ENCODE measurements at regions not wholly inside any gene's neighbourhood (a gene's known extent, or its start where the extent isn't known, plus 50 kb on each side); places are given as distances from the start of the nearest gene placed in this dataset.

- Histone ChIP-seq H3K4me2 (no peak overlapping the region), H3K4me3 (no peak overlapping the region), H2AFZ (no peak overlapping the region), H3K36me3 (ENCODE audit: insufficient read depth) (no peaks in the 10 kb centered on the region), H3K4me1 (ENCODE audit: insufficient read depth) (no peaks in the 10 kb centered on the region), H3F3A (replicated peaks; ENCODE audit: low read depth) (no peaks in the 10 kb centered on the region), H3K79me2 (replicated peaks; ENCODE audit: insufficient read depth) (no peaks in the 10 kb centered on the region), H3K9me2 (ENCODE audit: insufficient read depth) (no peaks in the 10 kb centered on the region; the same call in 1 of the 2 replicates), H3K27ac (ENCODE audit: low read depth) (no peak overlapping the region), H3K27me3 (ENCODE audit: insufficient read depth) (no peaks in the 10 kb centered on the region), H4K20me1 (replicated peaks; ENCODE audit: insufficient read depth) (no peaks in the 10 kb centered on the region)
- ATAC-seq (no peak), DNase-seq (ENCODE audit: low spot score) (no peak)
- Mint-ChIP-seq H3K4me3 (no peak overlapping the region), H3K4me1 (no peaks in the 10 kb centered on the region), H3K27ac (no peak overlapping the region), H3K36me3 (ENCODE audit: low read depth) (no peaks in the 10 kb centered on the region), H3K9me3 (no peaks in the 10 kb centered on the region), H3K27me3 (ENCODE audit: insufficient read depth, low read depth, poor library complexity) (no peaks in the 10 kb centered on the region)
- no peak for TF ChIP-seq ETS1 (IDR thresholded peaks at IDR 0.05)
- TF ChIP-seq STAT1 (IDR thresholded peaks at IDR 0.05; ENCODE audit: unreplicated experiment) = no peak
- no peak for TF ChIP-seq ZNF114 (CRISPR knock-in tag; IDR thresholded peaks at IDR 0.05)
- TF ChIP-seq ZNF462 (CRISPR knock-in tag; IDR thresholded peaks at IDR 0.05) = no peak
- no peak for TF ChIP-seq POLR2AphosphoS5 (IDR thresholded peaks at IDR 0.05; ENCODE audit: low read depth)
Measured at GRCh38 chr18:38576349-38576748, 1010.8 kb upstream of the CELF4 start.

- Histone ChIP-seq H4K20me1 (replicated peaks; ENCODE audit: insufficient read depth) (no peaks in the 10 kb centered on the region), H3K27ac (ENCODE audit: low read depth) (no peak overlapping the region), H3K4me2 (no peak overlapping the region), H3F3A (replicated peaks; ENCODE audit: low read depth) (no peaks in the 10 kb centered on the region), H3K27me3 (ENCODE audit: insufficient read depth) (no peaks in the 10 kb centered on the region), H3K9me2 (ENCODE audit: insufficient read depth) (no peaks in the 10 kb centered on the region; the same call in 1 of the 2 replicates), H3K36me3 (ENCODE audit: insufficient read depth) (no peaks in the 10 kb centered on the region), H3K4me1 (ENCODE audit: insufficient read depth) (no peaks in the 10 kb centered on the region), H3K79me2 (replicated peaks; ENCODE audit: insufficient read depth) (no peaks in the 10 kb centered on the region), H3K4me3 (no peak overlapping the region), H2AFZ (peak overlapping the region; percentile 24; the same call in 1 of the 2 replicates)
- H3K4me3 Mint-ChIP-seq = no peak overlapping the region
- DNase-seq (ENCODE audit: low spot score) (no peak), ATAC-seq (no peak)
- H3K4me1 Mint-ChIP-seq = no peaks in the 10 kb centered on the region
- H3K36me3 Mint-ChIP-seq (ENCODE audit: low read depth) = no peaks in the 10 kb centered on the region
- no peak overlapping the region for H3K27ac Mint-ChIP-seq
- no peaks in the 10 kb centered on the region for H3K9me3 Mint-ChIP-seq
- no peaks in the 10 kb centered on the region for H3K27me3 Mint-ChIP-seq (ENCODE audit: insufficient read depth, low read depth, poor library complexity)
- no peak for TF ChIP-seq REST (IDR thresholded peaks at IDR 0.05; ENCODE audit: unreplicated experiment)
- no peak for TF ChIP-seq ETS1 (IDR thresholded peaks at IDR 0.05)
- no peak for TF ChIP-seq JUNB (IDR thresholded peaks at IDR 0.05; ENCODE audit: unreplicated experiment)
- TF ChIP-seq STAT1 (IDR thresholded peaks at IDR 0.05; ENCODE audit: unreplicated experiment) = no peak
- TF ChIP-seq CTCF (conservative IDR thresholded peaks at IDR 0.05; ENCODE audit: low read depth in 2 of 2) = no peak
- no peak for TF ChIP-seq ZNF114 (CRISPR knock-in tag; IDR thresholded peaks at IDR 0.05)
Measured at GRCh38 chr18:38575648-38576047, 1010.0 kb upstream of the CELF4 start.

All from GM23338 (cell line).